K562 (cell line): ENCODE measurements at regions not wholly inside any gene's neighbourhood (a gene's known extent, or its start where the extent isn't known, plus 50 kb on each side); places are given as distances from the start of the nearest gene placed in this dataset.

ENCODE experiments used
- ELF2 ChIP-seq: fragments of 250-450 bp; sonication (Bioruptor Pico); IDR thresholded peaks from 2 replicates; pipeline ENCODE4 v1.5.0; 2021; ENCODE audit warnings: mild to moderate bottlenecking
- HMG20B ChIP-seq: fragments of 250-450 bp; sonication (Bioruptor Pico); IDR thresholded peaks from 2 replicates; pipeline ENCODE4 v1.5.0; 2021; ENCODE audit warnings: mild to moderate bottlenecking
- HNRNPL ChIP-seq: fragments of 200-400 bp; formaldehyde crosslinking; IDR thresholded peaks from 2 replicates; pipeline ENCODE4 v1.6.1; 2017; ENCODE audit warnings: low read depth, mild to moderate bottlenecking, low read length
- RBM22 ChIP-seq: fragments of 200-400 bp; formaldehyde crosslinking; IDR thresholded peaks from 2 replicates; pipeline ENCODE4 v1.6.1; 2018; ENCODE audit warnings: low read length, low read depth; ENCODE audit not compliant: poor library complexity, severe bottlenecking
- TEAD1 ChIP-seq, 2 experiments: fragments of 450-650 bp in 1 of 2; sonication (generic) in 1 of 2; formaldehyde crosslinking; IDR thresholded peaks; 2 replicates each; pipeline versions ENCODE4 v1.4.0 to v1.8.0; 2020 to 2022; ENCODE audit warnings: mild to moderate bottlenecking in 2 of 2, missing genetic modification reagents in 1 of 2
- XRCC4 ChIP-seq: IDR thresholded peaks from one replicate; pipeline ENCODE4 v1.6.1; 2011; ENCODE audit not compliant: insufficient read depth, insufficient read length; ENCODE audit errors: extremely low read depth
- ZBTB7A ChIP-seq: IDR thresholded peaks from 2 replicates; pipeline ENCODE4 v1.6.1; 2011; ENCODE audit warnings: low read depth, mild to moderate bottlenecking, low read length, moderate library complexity, borderline replicate concordance; ENCODE audit not compliant: control insufficient read depth
- ZNF121 ChIP-seq: sonication (generic); formaldehyde crosslinking; conservative IDR thresholded peaks from 2 replicates; pipeline ENCODE4 v1.8.0; 2022; ENCODE audit warnings: missing genetic modification reagents
- ZNF133 ChIP-seq: fragments of 250-450 bp; sonication (Bioruptor Pico); IDR thresholded peaks from 2 replicates; pipeline ENCODE4 v1.4.0; 2020; ENCODE audit warnings: mild to moderate bottlenecking
- ZNF263 ChIP-seq: sonication (generic); formaldehyde crosslinking; IDR thresholded peaks from 2 replicates; pipeline ENCODE4 v1.8.0; 2022; ENCODE audit warnings: mild to moderate bottlenecking, missing genetic modification reagents, borderline replicate concordance
- ZNF444 ChIP-seq: fragments of 250-450 bp; sonication (Bioruptor Pico); IDR thresholded peaks from 2 replicates; pipeline ENCODE4 v1.4.0; 2020; ENCODE audit warnings: mild to moderate bottlenecking, moderate library complexity
- ZNF57 ChIP-seq: fragments of 450-650 bp; formaldehyde crosslinking; IDR thresholded peaks from 2 replicates; pipeline ENCODE4 v1.4.0; 2020; ENCODE audit warnings: mild to moderate bottlenecking, moderate library complexity
- TF ChIP-seq, protein P1 (sequence below), 2 experiments: fragments of 450-650 bp in 1 of 2; sonication (generic) in 1 of 2; formaldehyde crosslinking in 1 of 2; IDR thresholded peaks; 2 replicates each; pipeline versions ENCODE4 v1.7.1 to v1.9.0; 2016 to 2022; ENCODE audit warnings: inconsistent platforms in 1 of 2, mild to moderate bottlenecking in 1 of 2, missing genetic modification reagents in 1 of 2
- TF ChIP-seq, protein P2 (sequence below): fragments of 450-650 bp; IDR thresholded peaks from 2 replicates; pipeline ENCODE4 v1.6.1; 2016
- TF ChIP-seq, protein P3 (sequence below): fragments of 450-650 bp; formaldehyde crosslinking; IDR thresholded peaks from 2 replicates; pipeline ENCODE4 v1.4.0; 2022; ENCODE audit warnings: missing genetic modification characterization

DNA sequence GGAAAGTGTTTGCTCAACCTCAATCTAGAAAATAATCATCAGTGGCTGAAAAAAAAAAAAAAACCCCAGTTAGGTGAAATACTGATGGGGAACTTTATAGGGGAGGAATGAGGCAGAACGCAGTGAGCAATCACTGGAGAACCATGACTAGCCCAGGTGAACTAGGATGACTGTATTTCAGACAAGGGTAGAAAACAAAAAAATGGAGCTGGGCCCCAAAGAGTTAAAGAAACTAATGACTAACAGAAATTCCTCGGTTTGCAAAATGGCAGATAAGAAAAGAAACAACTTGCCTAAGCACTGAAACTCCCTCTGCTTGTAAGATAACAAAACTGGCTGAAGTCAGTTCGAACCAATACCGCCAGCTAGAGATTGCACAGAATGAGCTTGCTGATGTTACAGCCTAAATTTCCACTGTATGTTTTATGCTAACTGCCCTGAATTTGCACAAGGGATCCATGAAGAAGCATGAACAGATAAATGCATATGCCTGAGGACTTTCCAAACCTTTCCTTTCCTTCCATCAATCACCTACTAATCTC is 245.9 kb downstream of the METTL4 start (continued):
- TF ChIP-seq, protein P1, sequence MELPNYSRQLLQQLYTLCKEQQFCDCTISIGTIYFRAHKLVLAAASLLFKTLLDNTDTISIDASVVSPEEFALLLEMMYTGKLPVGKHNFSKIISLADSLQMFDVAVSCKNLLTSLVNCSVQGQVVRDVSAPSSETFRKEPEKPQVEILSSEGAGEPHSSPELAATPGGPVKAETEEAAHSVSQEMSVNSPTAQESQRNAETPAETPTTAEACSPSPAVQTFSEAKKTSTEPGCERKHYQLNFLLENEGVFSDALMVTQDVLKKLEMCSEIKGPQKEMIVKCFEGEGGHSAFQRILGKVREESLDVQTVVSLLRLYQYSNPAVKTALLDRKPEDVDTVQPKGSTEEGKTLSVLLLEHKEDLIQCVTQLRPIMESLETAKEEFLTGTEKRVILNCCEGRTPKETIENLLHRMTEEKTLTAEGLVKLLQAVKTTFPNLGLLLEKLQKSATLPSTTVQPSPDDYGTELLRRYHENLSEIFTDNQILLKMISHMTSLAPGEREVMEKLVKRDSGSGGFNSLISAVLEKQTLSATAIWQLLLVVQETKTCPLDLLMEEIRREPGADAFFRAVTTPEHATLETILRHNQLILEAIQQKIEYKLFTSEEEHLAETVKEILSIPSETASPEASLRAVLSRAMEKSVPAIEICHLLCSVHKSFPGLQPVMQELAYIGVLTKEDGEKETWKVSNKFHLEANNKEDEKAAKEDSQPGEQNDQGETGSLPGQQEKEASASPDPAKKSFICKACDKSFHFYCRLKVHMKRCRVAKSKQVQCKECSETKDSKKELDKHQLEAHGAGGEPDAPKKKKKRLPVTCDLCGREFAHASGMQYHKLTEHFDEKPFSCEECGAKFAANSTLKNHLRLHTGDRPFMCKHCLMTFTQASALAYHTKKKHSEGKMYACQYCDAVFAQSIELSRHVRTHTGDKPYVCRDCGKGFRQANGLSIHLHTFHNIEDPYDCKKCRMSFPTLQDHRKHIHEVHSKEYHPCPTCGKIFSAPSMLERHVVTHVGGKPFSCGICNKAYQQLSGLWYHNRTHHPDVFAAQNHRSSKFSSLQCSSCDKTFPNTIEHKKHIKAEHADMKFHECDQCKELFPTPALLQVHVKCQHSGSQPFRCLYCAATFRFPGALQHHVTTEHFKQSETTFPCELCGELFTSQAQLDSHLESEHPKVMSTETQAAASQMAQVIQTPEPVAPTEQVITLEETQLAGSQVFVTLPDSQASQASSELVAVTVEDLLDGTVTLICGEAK (IDR thresholded peaks at IDR 0.05): peak; percentile 51; the same call in 1 of the 2 replicates
- TF ChIP-seq, protein P1 (CRISPR knock-in tag; IDR thresholded peaks at IDR 0.05): no peak
- TF ChIP-seq HMG20B (CRISPR knock-in tag): no peak
- no peak for TF ChIP-seq HNRNPL
- no peak for TF ChIP-seq ZBTB7A
- TF ChIP-seq ZNF133 (CRISPR knock-in tag): no peak
- TF ChIP-seq ZNF444 (CRISPR knock-in tag): 0 out of 2 replicates have a peak, but pooled peaks have one; percentile 11
- TF ChIP-seq, protein P2, sequence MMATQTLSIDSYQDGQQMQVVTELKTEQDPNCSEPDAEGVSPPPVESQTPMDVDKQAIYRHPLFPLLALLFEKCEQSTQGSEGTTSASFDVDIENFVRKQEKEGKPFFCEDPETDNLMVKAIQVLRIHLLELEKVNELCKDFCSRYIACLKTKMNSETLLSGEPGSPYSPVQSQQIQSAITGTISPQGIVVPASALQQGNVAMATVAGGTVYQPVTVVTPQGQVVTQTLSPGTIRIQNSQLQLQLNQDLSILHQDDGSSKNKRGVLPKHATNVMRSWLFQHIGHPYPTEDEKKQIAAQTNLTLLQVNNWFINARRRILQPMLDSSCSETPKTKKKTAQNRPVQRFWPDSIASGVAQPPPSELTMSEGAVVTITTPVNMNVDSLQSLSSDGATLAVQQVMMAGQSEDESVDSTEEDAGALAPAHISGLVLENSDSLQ: peak; percentile 15; the same call in 1 of the 2 replicates
- TF ChIP-seq, protein P3, sequence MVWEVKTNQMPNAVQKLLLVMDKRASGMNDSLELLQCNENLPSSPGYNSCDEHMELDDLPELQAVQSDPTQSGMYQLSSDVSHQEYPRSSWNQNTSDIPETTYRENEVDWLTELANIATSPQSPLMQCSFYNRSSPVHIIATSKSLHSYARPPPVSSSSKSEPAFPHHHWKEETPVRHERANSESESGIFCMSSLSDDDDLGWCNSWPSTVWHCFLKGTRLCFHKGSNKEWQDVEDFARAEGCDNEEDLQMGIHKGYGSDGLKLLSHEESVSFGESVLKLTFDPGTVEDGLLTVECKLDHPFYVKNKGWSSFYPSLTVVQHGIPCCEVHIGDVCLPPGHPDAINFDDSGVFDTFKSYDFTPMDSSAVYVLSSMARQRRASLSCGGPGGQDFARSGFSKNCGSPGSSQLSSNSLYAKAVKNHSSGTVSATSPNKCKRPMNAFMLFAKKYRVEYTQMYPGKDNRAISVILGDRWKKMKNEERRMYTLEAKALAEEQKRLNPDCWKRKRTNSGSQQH (CRISPR knock-in tag): no peak
- TF ChIP-seq ELF2 (CRISPR knock-in tag): no peak
- no peak for TF ChIP-seq XRCC4
- TF ChIP-seq RBM22: no peak
- no peak for TF ChIP-seq ZNF121 (CRISPR knock-in tag)
- TF ChIP-seq TEAD1 (CRISPR knock-in tag; IDR thresholded peaks at IDR 0.05): peak; percentile 98 to 99
- no peak for TF ChIP-seq ZNF263 (CRISPR knock-in tag)
- TF ChIP-seq ZNF57 (CRISPR knock-in tag): no peak
